ENCODE measurements at regions not wholly inside any gene's neighbourhood (a gene's known extent, or its start where the extent isn't known, plus 50 kb on each side); places are given as distances from the start of the nearest gene placed in this dataset.

GRCh38 chr14:106414464-106414863, 888.1 kb downstream of the TMEM121 start:
- in situ Hi-C loops (cut with HindIII; ENCODE audit: extremely low pct_ligation_motif_present, low pct_unique_long_range_greater_than_20kb), result no loop called here
- H3K79me2 ChIP-seq (ENCODE audit: insufficient read depth, low read length), result no peaks in the 10 kb centered on the region
- POLR2A ChIA-PET, result no interaction called here
- intact Hi-C loops (cut with micrococcal nuclease; ENCODE audit: unreplicated experiment), result no loop called here
- FAIRE-seq (no peak), ATAC-seq (no peak), DNase-seq (ENCODE audit: low spot score) (no peak)
- H2AFZ ChIP-seq (ENCODE audit: low read length), result no peak overlapping the region
- no peak overlapping the region for H3K4me2 ChIP-seq (ENCODE audit: low read depth, low read length)
- H3K9ac ChIP-seq (ENCODE audit: insufficient read depth, low read depth, low read length), result no peak overlapping the region
- no peak overlapping the region for H3K27ac ChIP-seq (ENCODE audit: extremely low read length, insufficient read depth, low read length)
- no TSS peak for BruUV-seq (replicated peaks)
- no peaks in the 10 kb centered on the region for H3K27me3 ChIP-seq (ENCODE audit: control insufficient read depth in 1 of 2, insufficient read depth in 2 of 2, low read length in 2 of 2)
- no peak overlapping the region for H3K4me3 ChIP-seq (replicated peaks in 1 of 3; ENCODE audit: insufficient read depth in 1 of 3, low read depth in 2 of 3, low read length in 3 of 3)
- no peaks in the 10 kb centered on the region for H3K4me1 ChIP-seq (ENCODE audit: insufficient read depth, low read length)
- no peaks in the 10 kb centered on the region for H4K20me1 ChIP-seq (ENCODE audit: insufficient read depth, low read length)
- WGBS (ENCODE audit: low lambda C conversion rate), result no CpG with 5 or more reads among the region's 1 CpG
- TF ChIP-seq ZNF75D (CRISPR knock-in tag; IDR thresholded peaks at IDR 0.05; ENCODE audit: borderline replicate concordance), result no peak
- no peak for TF ChIP-seq ZNF598 (CRISPR knock-in tag; IDR thresholded peaks at IDR 0.05; ENCODE audit: borderline replicate concordance)
- no peak for TF ChIP-seq ZNF280D (CRISPR knock-in tag; IDR thresholded peaks at IDR 0.05)
- TF ChIP-seq ZSCAN21 (CRISPR knock-in tag; IDR thresholded peaks at IDR 0.05; ENCODE audit: borderline replicate concordance), result no peak
- TF ChIP-seq ZNF513 (CRISPR knock-in tag; conservative IDR thresholded peaks at IDR 0.05), result no peak
- no peak for TF ChIP-seq POLR2G (IDR thresholded peaks at IDR 0.05; ENCODE audit: low read depth, low read length)
- no peak for TF ChIP-seq PLSCR1 (CRISPR knock-in tag; IDR thresholded peaks at IDR 0.05; ENCODE audit: borderline replicate concordance)
- no peak for TF ChIP-seq PBX2 (CRISPR knock-in tag; IDR thresholded peaks at IDR 0.05)
- TF ChIP-seq REXO4 (CRISPR knock-in tag; IDR thresholded peaks at IDR 0.05; ENCODE audit: borderline replicate concordance), result no peak
- no peak for TF ChIP-seq ZNF629 (CRISPR knock-in tag; conservative IDR thresholded peaks at IDR 0.05)
- TF ChIP-seq SP4 (CRISPR knock-in tag; IDR thresholded peaks at IDR 0.05), result no peak
- no peak for TF ChIP-seq ZKSCAN5 (CRISPR knock-in tag; IDR thresholded peaks at IDR 0.05)
- CTCF ChIA-PET (ENCODE audit: low intra/inter-chr PET ratio, low total read pairs), result no interaction called here
- H3K36me3 ChIP-seq (replicated peaks in 1 of 2; ENCODE audit: control insufficient read depth in 1 of 2, insufficient read depth in 2 of 2, low read length in 2 of 2), result no peaks in the 10 kb centered on the region
- H3K9me3 ChIP-seq (ENCODE audit: low read length), result peaks cover 12% of the 10 kb centered on the region

Data from HepG2 (cell line).